HG03135 (cell line): ENCODE measurements at regions not wholly inside any gene's neighbourhood (a gene's known extent, or its start where the extent isn't known, plus 50 kb on each side); places are given as distances from the start of the nearest gene placed in this dataset.
"Not testable (repeated sequence)": the region's sequence is repeated elsewhere in the genome, so short reads cannot be mapped to it uniquely, and the experiment has no call there.

Experiments
- ATAC-seq: cut with Tn5 transposase; IDR thresholded peaks from one replicate; pipeline ENCODE4 v1.9.1; 2021; ENCODE audit warnings: mild to moderate bottlenecking, moderate library complexity; ENCODE audit not compliant: unreplicated experiment

GRCh38 chr16:87007907-87008306 lies 309.3 kb downstream of the C16orf95 start:
- ATAC-seq: no peak

- no peak for ATAC-seq
These were observed 308.5 kb downstream of the C16orf95 start for GRCh38 chr16:87008664-87009063.

DNA sequence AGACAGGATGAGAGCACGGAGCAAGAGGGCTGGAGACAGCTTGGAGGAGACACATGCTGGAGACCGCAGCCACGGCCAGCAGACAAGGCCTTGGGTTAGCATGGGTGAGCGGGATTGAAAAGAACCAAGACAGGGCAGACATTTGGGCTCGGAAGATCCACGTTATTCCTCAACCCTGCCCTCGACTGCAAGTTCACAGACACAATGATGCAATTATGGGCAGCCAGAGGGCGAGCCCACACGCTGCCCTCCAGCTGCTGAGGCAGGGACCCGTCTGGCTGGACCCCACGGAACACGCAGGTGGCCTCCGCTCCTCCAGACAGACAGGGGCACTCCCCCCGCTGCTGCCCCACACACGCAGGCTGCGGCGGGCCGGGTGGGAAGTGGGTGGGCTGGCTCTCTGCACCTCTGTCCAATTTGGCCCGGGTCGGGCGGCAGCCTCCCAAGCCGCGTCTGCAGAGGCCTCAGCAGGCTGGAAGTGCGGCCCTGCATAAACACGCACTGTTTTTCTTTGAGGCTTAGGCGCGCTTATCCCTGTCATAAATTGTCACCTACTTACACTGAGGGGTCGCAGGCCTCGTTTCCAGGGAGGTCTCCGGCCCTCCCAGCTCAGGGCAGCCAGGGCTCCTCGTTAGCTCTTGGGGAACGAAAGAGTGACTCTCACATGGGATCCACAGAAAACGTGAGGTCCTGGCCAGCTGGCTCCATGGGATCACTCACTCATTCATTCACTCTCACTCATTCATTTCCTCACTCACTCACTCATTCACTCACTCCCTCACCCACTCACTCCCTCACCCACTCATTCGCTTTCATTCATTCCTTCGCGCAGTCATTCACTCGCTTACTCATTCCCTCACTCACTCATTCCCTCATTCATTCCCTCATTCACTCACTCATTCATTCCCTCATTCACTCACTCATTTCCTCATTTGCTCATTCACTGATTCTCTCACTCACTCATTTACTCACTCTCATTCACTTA lies 303.9 kb downstream of the C16orf95 start:
- ATAC-seq: no peak

DNA sequence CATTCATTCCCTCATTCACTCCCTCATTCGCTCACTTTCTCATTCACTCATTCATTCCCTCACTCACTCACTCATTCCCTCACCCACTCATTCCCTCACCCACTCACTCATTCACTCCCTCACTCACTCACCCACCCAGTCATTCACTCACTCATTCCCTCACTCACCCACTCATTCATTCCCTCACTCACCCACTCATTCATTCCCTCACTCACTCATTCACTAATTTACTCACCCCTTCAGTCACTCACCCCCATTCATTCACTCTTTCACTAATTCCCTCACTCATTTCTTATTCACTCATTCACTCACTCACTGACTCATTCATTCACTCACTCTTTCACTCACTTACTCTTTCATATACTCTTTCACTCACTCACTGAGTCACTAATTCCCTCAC lies 303.1 kb downstream of the C16orf95 start:
- ATAC-seq: no peak

DNA sequence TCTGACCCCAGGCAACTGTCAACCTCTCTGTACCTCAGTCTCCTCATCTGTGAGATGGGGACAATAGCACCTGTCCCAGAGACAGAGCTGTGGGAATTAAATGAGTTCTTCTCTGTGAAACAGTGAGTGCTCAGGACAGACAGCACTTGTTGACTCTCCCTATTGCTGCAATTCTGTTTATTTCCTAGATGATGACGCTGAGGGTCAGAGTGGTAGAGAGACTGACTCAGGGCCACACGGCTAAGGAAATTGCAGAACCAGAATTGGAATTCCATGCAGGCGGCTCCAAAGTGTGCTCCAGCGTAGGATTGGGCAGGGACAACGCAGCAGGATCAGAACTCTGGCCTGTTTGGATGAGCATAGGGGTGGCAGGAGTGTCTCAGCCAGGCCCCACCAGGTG lies 302.2 kb downstream of the C16orf95 start:
- no peak for ATAC-seq

GRCh38 chr16:87016046-87017035 lies 300.9 kb downstream of the C16orf95 start:
- ATAC-seq: no peak

GRCh38 chr16:87017371-87018012 lies 299.7 kb downstream of the C16orf95 start:
- no peak for ATAC-seq

GRCh38 chr16:87025676-87026075 lies 291.5 kb downstream of the C16orf95 start:
- no peak for ATAC-seq

DNA sequence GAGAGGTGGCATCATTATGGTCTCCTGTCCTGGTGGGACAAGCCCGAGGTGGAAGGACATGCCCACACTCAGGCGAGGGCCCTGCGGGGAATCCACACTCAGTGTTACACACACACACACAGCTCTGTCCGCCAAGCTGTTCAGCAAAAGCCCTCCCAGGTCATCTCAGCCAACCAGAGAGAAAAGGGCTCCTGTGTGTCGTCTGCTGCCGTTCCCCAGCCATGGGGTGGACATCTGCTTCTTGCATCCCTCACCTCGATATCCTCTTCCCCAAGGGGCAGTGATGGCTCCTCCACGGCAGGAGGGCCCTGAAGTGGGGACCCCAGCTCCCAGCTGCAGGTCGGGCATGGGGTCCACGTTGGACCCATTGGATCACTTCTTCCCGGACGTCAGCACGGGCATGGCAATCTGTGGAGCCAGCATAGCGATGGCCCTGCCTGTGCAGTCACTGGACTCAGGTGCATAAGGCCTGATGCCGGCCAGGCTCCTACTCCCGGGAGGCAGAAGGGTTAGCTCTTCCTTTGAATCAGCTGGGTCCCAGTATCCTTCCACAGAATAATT lies 290.1 kb downstream of the C16orf95 start:
- ATAC-seq: no peak

DNA sequence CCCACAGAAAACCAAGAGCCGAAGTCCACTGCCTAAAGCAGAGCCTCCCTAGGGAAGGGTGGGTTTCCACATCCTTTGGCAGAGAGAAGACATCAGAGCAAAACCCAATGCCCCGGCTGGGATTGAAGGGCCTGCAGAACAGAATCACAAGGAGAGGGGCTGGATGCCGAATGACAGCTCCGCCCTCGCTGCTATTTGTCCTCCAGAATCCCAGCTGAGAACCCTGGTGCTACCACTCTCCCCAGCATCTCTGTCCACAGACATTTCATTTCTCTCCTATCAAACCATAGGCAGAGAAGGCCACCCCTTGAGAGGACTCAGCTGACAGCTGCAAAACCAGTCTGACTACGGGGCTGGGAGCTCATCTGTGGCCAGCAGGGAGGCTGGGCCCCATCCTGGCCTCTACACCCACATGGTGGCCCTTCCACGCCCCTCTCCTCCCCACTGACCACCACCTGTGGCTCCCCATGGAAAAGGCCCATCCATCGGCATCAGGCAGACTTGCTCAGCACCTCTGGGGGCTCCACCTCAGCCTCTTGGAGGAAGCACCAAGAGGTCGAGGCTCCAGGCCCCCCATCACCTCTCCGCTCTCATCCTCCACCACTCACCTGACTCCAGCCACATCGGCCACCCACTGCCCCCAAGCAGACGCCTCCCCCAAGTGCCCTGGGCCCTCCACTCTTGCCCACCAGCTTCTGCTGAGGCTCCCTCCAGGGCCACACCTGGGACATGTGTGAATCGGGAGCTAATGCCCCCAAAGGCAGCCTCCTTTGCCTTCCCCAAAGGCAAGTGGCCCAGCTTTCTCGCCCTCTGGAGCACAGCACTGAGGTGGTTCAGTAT lies 288.5 kb downstream of the C16orf95 start:
- ATAC-seq: no peak

GRCh38 chr16:87032554-87032953 lies 284.6 kb downstream of the C16orf95 start:
- ATAC-seq: no peak

- ATAC-seq: no peak
These were observed 284.1 kb downstream of the C16orf95 start for GRCh38 chr16:87033021-87033471.

GRCh38 chr16:87033541-87034300 lies 283.5 kb downstream of the C16orf95 start:
- no peak for ATAC-seq

GRCh38 chr16:87034317-87034716 lies 282.9 kb downstream of the C16orf95 start:
- no peak for ATAC-seq

GRCh38 chr16:87035053-87035452 lies 282.1 kb downstream of the C16orf95 start:
- no peak for ATAC-seq

GRCh38 chr16:87037012-87037411 lies 280.2 kb downstream of the C16orf95 start:
- ATAC-seq: no peak

- ATAC-seq: not testable (repeated sequence)
These were observed 278.7 kb downstream of the C16orf95 start for GRCh38 chr16:87038528-87038927.

DNA sequence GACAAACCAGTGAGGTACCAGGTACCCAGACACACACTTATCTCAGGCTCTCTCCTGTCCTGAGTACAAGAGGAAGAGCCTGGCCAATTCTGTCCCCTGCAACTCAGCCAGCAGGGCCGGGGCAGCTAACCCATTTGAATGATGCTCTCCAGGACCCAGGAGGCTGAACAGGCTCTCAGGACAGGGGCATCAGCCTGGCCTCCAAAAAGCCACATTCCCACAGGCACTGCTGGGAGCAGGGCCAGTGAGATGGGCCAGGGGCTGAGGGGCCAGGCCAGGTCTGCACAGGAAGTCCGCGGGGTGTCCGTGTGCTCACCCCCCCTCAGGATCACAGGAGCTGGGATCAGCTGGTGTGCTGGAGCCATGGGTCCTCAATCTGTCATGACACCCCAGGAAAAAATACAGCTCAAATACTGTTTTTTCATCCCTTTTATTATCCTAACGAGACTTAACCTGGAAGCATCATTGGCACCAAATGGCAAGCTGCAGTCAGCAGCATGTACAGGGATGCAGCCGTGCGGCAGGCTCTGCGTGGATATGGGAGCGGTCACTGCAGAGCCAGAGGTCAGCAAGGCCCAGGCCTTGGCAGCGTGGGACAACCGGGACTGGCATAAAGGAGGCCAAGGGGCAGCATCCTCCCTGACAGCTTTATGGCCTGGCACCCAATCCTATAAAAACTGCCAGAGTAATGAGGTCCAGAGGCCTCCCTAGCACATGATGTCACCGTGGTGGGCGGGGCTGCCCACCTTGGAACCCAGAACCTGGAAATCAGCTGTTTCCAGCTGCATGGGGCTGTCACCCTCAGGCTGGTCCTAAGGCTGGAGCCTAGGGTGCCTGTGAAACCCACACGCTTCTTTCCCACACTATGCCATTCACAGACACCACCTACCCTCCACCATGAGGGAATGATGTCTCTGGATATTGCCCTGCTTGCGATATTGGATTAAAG lies 276.7 kb downstream of the C16orf95 start:
- ATAC-seq: no peak
